ENCODE measurements at regions not wholly inside any gene's neighbourhood (a gene's known extent, or its start where the extent isn't known, plus 50 kb on each side); places are given as distances from the start of the nearest gene placed in this dataset.

- no peaks in the 10 kb centered on the region for H3K27me3 ChIP-seq (ENCODE audit: control insufficient read depth in 4 of 4, insufficient read depth in 4 of 4, low read length in 3 of 4)
- H3K9me3 ChIP-seq (ENCODE audit: control insufficient read depth in 4 of 4, low read length in 3 of 4) = peaks cover 0 to 2% (median 0%) of the 10 kb centered on the region in 4 donors
- 93% methylated on average over 7 of the region's 7 CpGs for WGBS
- DNase-seq (ENCODE audit: low spot score) = no peak
- no peaks in the 10 kb centered on the region for H3K4me1 ChIP-seq (ENCODE audit: control insufficient read depth in 4 of 4, insufficient read depth in 4 of 4, low read length in 3 of 4)
- H3K9ac ChIP-seq (ENCODE audit: low read depth in 1 of 2, low read length in 2 of 2) = no peak overlapping the region
- no peaks in the 10 kb centered on the region for H3K36me3 ChIP-seq (ENCODE audit: control insufficient read depth in 4 of 4, insufficient read depth in 3 of 4, low read depth in 1 of 4, low read length in 3 of 4)
- H3K27ac ChIP-seq (ENCODE audit: low read depth in 1 of 2, low read length in 2 of 2) = no peak overlapping the region
- TF ChIP-seq MAX (IDR thresholded peaks at IDR 0.05) (no peak), NR2F2 (IDR thresholded peaks at IDR 0.05) (no peak), ATF3 (IDR thresholded peaks at IDR 0.05) (no peak)
- H3K4me3 ChIP-seq (ENCODE audit: low read depth in 1 of 3, low read length in 3 of 3) = no peak overlapping the region
These were observed 203.2 kb downstream of the ARHGAP12 start for GRCh38 chr10:31725436-31725835.

- TF ChIP-seq TAF1 (conservative IDR thresholded peaks at IDR 0.05) (no peak), ZBTB33 (IDR thresholded peaks at IDR 0.05) (no peak), MAX (IDR thresholded peaks at IDR 0.05) (no peak), JUND (IDR thresholded peaks at IDR 0.05) (no peak), YY1 (IDR thresholded peaks at IDR 0.05) (no peak), RXRA (IDR thresholded peaks at IDR 0.05) (no peak), CTCF (IDR thresholded peaks at IDR 0.05; ENCODE audit: low read depth, low read length, missing input control) (no peak), ATF3 (IDR thresholded peaks at IDR 0.05) (no peak), RAD21 (IDR thresholded peaks at IDR 0.05) (no peak), NR2F2 (IDR thresholded peaks at IDR 0.05) (no peak)
- Histone ChIP-seq H3K27me3 (ENCODE audit: control insufficient read depth in 4 of 4, insufficient read depth in 4 of 4, low read length in 3 of 4) (no peaks in the 10 kb centered on the region), H3K4me1 (ENCODE audit: control insufficient read depth in 4 of 4, insufficient read depth in 4 of 4, low read length in 3 of 4) (no peaks in the 10 kb centered on the region), H3K9ac (ENCODE audit: low read depth in 1 of 2, low read length in 2 of 2) (no peak overlapping the region), H3K4me3 (ENCODE audit: low read depth in 1 of 3, low read length in 3 of 3) (no peak overlapping the region), H3K36me3 (ENCODE audit: control insufficient read depth in 4 of 4, insufficient read depth in 3 of 4, low read depth in 1 of 4, low read length in 3 of 4) (no peaks in the 10 kb centered on the region), H3K9me3 (ENCODE audit: control insufficient read depth in 4 of 4, low read length in 3 of 4) (peaks cover 0 to 2% (median 0%) of the 10 kb centered on the region in 4 donors), H3K27ac (ENCODE audit: low read depth in 1 of 2, low read length in 2 of 2) (no peak overlapping the region)
- 87% methylated on average over 5 of the region's 5 CpGs for WGBS
- no peak for DNase-seq (ENCODE audit: low spot score)
These were observed 204.3 kb downstream of the ARHGAP12 start for GRCh38 chr10:31724296-31724695.

GRCh38 chr10:31723106-31723750, 205.4 kb downstream of the ARHGAP12 start:
- Histone ChIP-seq H3K4me3 (ENCODE audit: low read depth in 1 of 3, low read length in 3 of 3) (no peak overlapping the region), H3K27me3 (ENCODE audit: control insufficient read depth in 4 of 4, insufficient read depth in 4 of 4, low read length in 3 of 4) (no peaks in the 10 kb centered on the region), H3K9ac (ENCODE audit: low read depth in 1 of 2, low read length in 2 of 2) (no peak overlapping the region), H3K36me3 (ENCODE audit: control insufficient read depth in 4 of 4, insufficient read depth in 3 of 4, low read depth in 1 of 4, low read length in 3 of 4) (no peaks in the 10 kb centered on the region), H3K9me3 (ENCODE audit: control insufficient read depth in 4 of 4, low read length in 3 of 4) (peaks cover 0 to 1% (median 0%) of the 10 kb centered on the region in 4 donors), H3K4me1 (ENCODE audit: control insufficient read depth in 4 of 4, insufficient read depth in 4 of 4, low read length in 3 of 4) (no peaks in the 10 kb centered on the region), H3K27ac (ENCODE audit: low read depth in 1 of 2, low read length in 2 of 2) (no peak overlapping the region)
- no peak for DNase-seq (ENCODE audit: low spot score)
- TF ChIP-seq HNF4A (conservative IDR thresholded peaks at IDR 0.05) = no peak
- TF ChIP-seq MAX (IDR thresholded peaks at IDR 0.05) = no peak
- TF ChIP-seq ATF3 (IDR thresholded peaks at IDR 0.05) = no peak
- TF ChIP-seq YY1 (IDR thresholded peaks at IDR 0.05) = no peak
- WGBS = 72% methylated on average over 5 of the region's 5 CpGs
